ENCODE measurements at regions not wholly inside any gene's neighbourhood (a gene's known extent, or its start where the extent isn't known, plus 50 kb on each side); places are given as distances from the start of the nearest gene placed in this dataset.

DNA sequence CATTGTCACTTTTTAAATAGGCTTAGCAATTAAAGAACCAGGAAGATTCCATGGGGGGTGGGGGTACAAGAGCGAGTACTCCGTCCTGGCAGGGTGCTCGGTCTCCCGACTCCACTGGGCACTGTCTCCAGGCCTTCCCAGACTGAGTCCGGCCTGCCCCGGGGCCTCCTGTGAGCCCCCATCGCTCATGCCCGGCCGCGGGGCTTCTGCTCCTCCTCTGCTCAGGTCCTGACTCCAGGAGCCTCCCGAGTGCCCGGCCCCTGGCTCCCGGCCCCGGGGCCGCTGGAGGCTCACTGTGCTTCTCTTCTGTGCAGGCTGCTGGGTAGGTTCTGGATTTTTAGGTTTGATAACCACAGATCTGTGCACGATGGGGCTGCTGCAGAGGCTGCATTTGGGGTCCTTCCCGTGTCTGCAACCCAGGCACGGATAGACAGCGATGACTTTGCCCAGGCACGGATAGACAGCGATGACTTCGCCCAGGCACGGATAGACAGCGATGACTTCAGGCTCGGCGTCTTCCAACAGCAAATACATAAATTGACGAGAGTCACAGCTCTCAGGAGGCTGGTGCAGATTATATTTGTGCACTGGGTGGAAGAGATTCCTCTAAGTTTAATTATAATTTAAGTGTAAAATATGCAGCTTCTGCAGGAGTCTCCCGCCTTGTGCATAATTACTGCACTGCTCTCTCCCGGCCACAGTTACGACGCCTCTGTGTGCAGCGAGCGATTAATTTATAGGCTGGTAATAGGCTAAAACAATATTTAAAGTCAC is 74.8 kb upstream of the RXRA start:
- no peak for DNase-seq (ENCODE audit: low spot score in 2 of 2)
- TF ChIP-seq CTCF (IDR thresholded peaks at IDR 0.05) = no peak
- intact Hi-C loops (cut with DNase I) = no loop called here

DNA sequence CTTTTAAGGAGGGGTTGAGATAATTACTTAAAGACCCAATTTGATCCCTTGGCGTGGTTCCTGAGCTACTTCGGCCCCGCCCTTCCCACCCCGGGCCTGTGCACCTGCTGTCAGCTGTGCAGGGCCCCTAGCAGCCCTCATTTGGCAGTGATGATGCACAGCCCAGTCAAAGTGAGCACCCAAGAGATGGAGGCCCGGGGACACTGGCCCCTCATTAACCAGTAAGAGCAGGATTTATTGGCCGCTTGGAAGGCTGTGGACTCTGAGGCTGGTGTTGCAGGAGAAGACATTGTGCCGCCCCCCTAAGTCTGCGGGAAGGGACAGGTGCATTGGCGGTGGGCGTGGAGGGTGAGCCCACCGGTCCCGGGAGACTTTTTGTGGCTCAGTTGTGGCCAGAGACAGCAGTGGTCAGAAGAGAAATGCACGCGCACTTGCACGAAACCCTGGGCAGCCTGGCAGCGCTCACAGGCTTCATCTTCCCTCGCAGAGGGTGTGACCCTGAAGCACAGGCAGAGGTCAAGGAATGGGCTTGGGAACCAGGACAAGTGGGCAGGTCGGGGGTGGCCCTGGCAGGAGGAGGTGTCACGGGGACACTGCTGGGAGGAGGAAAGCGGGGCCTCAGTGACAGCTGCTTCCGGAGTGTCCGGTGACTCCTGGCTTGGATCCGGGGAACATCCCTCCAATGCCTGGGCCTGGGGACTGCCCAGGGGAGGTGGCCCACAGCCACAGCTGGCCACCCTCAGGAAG is 74.0 kb upstream of the RXRA start:
- H3K27ac ChIP-seq = no peak overlapping the region
- H3K9me3 ChIP-seq = peaks cover 4 to 9% of the 10 kb centered on the region in 2 donors
- no peaks in the 10 kb centered on the region for H3K36me3 ChIP-seq
- intact Hi-C loops (cut with DNase I) = no loop called here
- no peak for TF ChIP-seq CTCF (IDR thresholded peaks at IDR 0.05)
- H3K4me3 ChIP-seq = no peak overlapping the region
- H3K4me1 ChIP-seq = no peaks in the 10 kb centered on the region
- DNase-seq (ENCODE audit: low spot score in 2 of 2) = no peak
- no peaks in the 10 kb centered on the region for H3K27me3 ChIP-seq

More for the DNA sequence above, 74.8 kb upstream of the RXRA start:
- Histone ChIP-seq H3K9me3 (peaks cover 4 to 9% of the 10 kb centered on the region in 2 donors), H3K4me1 (no peaks in the 10 kb centered on the region), H3K4me3 (no peak overlapping the region), H3K27ac (no peak overlapping the region), H3K36me3 (no peaks in the 10 kb centered on the region), H3K27me3 (no peaks in the 10 kb centered on the region)

- Histone ChIP-seq H3K27me3 (no peaks in the 10 kb centered on the region), H3K4me1 (peaks cover 0 to 1% of the 10 kb centered on the region in 2 donors), H3K4me3 (no peak overlapping the region), H3K9me3 (peaks cover 0 to 4% of the 10 kb centered on the region in 2 donors), H3K27ac (no peak overlapping the region), H3K36me3 (no peaks in the 10 kb centered on the region)
- DNase-seq (ENCODE audit: low spot score in 2 of 2) = no peak
- TF ChIP-seq CTCF (IDR thresholded peaks at IDR 0.05) = no peak
- intact Hi-C loops (cut with DNase I) = no loop called here
Measured at GRCh38 chr9:134253606-134254205, 72.5 kb upstream of the RXRA start.

GRCh38 chr9:134258332-134258731 is 67.9 kb upstream of the RXRA start:
- Histone ChIP-seq H3K36me3 (no peaks in the 10 kb centered on the region), H3K9me3 (no peaks in the 10 kb centered on the region), H3K27me3 (no peaks in the 10 kb centered on the region), H3K4me3 (no peak overlapping the region), H3K4me1 (peaks cover 0 to 5% of the 10 kb centered on the region in 2 donors), H3K27ac (no peak overlapping the region)
- no peak for DNase-seq (ENCODE audit: low spot score in 2 of 2)
- intact Hi-C loops (cut with DNase I) = no loop called here
- TF ChIP-seq CTCF (IDR thresholded peaks at IDR 0.05) = no peak

GRCh38 chr9:134258828-134259546 is 67.3 kb upstream of the RXRA start:
- no peak for DNase-seq (ENCODE audit: low spot score in 2 of 2)
- no peaks in the 10 kb centered on the region for H3K36me3 ChIP-seq
- no peaks in the 10 kb centered on the region for H3K27me3 ChIP-seq
- no peaks in the 10 kb centered on the region for H3K9me3 ChIP-seq
- no peak overlapping the region for H3K4me3 ChIP-seq
- no peak for TF ChIP-seq CTCF (IDR thresholded peaks at IDR 0.05)
- H3K27ac ChIP-seq = no peak overlapping the region
- intact Hi-C loops (cut with DNase I) = no loop called here
- H3K4me1 ChIP-seq = peaks cover 0 to 5% of the 10 kb centered on the region in 2 donors
